Ectodermal cell (in vitro differentiated cells): ENCODE measurements at regions not wholly inside any gene's neighbourhood (a gene's known extent, or its start where the extent isn't known, plus 50 kb on each side); places are given as distances from the start of the nearest gene placed in this dataset.
"Not testable (repeated sequence)": the region's sequence is repeated elsewhere in the genome, so short reads cannot be mapped to it uniquely, and the experiment has no call there.

Experiments used
- H3K27ac ChIP-seq: 2 replicates; pipeline ENCODE4 v1.7.0; 2013; ENCODE audit warnings: mild to moderate bottlenecking, low read depth, low read length; ENCODE audit not compliant: insufficient read depth, poor library complexity, severe bottlenecking
- H3K27me3 ChIP-seq: 2 replicates; pipeline ENCODE4 v1.7.0; 2013; ENCODE audit warnings: mild to moderate bottlenecking, low read length; ENCODE audit not compliant: insufficient read depth, control insufficient read depth, poor library complexity, severe bottlenecking
- H3K36me3 ChIP-seq: one replicate; pipeline ENCODE4 v1.7.0; 2013; ENCODE audit warnings: low read length; ENCODE audit not compliant: control insufficient read depth, insufficient read depth
- H3K4me1 ChIP-seq: one replicate; pipeline ENCODE4 v1.7.0; 2013; ENCODE audit warnings: low read length; ENCODE audit not compliant: control insufficient read depth, insufficient read depth
- H3K4me3 ChIP-seq: 2 replicates; pipeline ENCODE4 v1.7.0; 2013; ENCODE audit warnings: low read depth, low read length, control low read depth; ENCODE audit not compliant: insufficient read depth
- H3K9me3 ChIP-seq: 2 replicates; pipeline ENCODE4 v1.7.0; 2013; ENCODE audit warnings: mild to moderate bottlenecking, low read length, moderate library complexity; ENCODE audit not compliant: control insufficient read depth
- WGBS, 2 experiments: methylation state at CpG; one replicate each; pipeline ENCODE4 v1.1.7; 2013; ENCODE audit warnings: missing lambda C conversion rate in 2 of 2; 5-methylcytosine and 5-hydroxymethylcytosine counted together

DNA sequence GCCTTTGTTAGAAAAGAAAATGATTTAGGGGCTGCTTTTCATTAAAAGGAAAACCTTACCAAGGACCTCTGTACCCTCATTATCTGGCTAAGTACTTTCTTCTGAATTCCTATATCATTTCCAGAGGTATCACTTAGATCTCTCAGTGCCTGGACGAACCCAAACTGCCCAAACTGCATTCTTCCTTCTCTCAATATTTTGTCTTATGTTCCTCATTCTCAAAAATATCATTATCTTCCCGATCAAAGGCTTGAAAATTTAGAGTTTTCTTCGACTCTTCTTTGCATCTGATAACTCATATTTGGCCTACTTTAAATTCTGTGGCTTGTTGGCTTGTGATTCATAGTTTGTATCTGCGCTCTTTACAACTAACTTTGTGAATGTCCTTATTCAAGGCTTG lies 136.7 kb upstream of the TAF11L2 start:
- Histone ChIP-seq H3K4me1 (peaks cover 8% of the 10 kb centered on the region), H3K9me3 (no peaks in the 10 kb centered on the region), H3K36me3 (no peaks in the 10 kb centered on the region), H3K27ac (no peak overlapping the region), H3K4me3 (no peak overlapping the region), H3K27me3 (no peaks in the 10 kb centered on the region)
- 91 to 92% methylated on average over 4 of the region's 4 CpGs for WGBS, 2 experiments

- no peak overlapping the region for H3K27ac ChIP-seq
- H3K36me3 ChIP-seq, result no peaks in the 10 kb centered on the region
- no peaks in the 10 kb centered on the region for H3K27me3 ChIP-seq
- H3K4me3 ChIP-seq, result no peak overlapping the region
- H3K9me3 ChIP-seq, result no peaks in the 10 kb centered on the region
- 64 to 69% methylated on average over 4 of the region's 4 CpGs for WGBS, 2 experiments
- H3K4me1 ChIP-seq, result peaks cover 8% of the 10 kb centered on the region
These were observed 132.8 kb upstream of the TAF11L2 start for GRCh38 chr5:17364987-17365810.

DNA sequence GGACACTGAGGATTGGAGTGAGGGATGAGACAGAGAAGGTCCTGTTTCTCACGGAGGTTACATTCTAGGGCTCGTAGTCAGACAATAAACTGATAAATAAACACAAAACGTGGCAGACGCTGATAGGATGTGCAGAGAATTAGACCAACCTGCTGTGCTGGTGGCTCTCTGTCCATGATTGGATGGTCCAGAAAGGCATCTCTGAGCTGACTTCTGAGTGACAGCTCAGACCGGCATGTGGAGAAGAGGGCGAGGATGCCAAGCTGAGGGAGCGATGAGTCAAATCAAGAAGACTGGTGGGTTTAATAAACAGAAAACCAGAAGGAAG lies 132.3 kb upstream of the TAF11L2 start:
- H3K27ac ChIP-seq, result no peak overlapping the region
- no peaks in the 10 kb centered on the region for H3K36me3 ChIP-seq
- H3K9me3 ChIP-seq, result no peaks in the 10 kb centered on the region
- H3K4me1 ChIP-seq, result peaks cover 8% of the 10 kb centered on the region
- no peak overlapping the region for H3K4me3 ChIP-seq
- no peaks in the 10 kb centered on the region for H3K27me3 ChIP-seq
- WGBS, 2 experiments, result 71 to 74% methylated on average over 7 of the region's 7 CpGs

GRCh38 chr5:17367256-17367840 lies 130.7 kb upstream of the TAF11L2 start:
- H3K4me1 ChIP-seq, result peaks cover 8% of the 10 kb centered on the region
- H3K4me3 ChIP-seq, result no peak overlapping the region
- WGBS, 2 experiments, result 56 to 71% methylated on average over 2 to 3 of the region's 3 CpGs

DNA sequence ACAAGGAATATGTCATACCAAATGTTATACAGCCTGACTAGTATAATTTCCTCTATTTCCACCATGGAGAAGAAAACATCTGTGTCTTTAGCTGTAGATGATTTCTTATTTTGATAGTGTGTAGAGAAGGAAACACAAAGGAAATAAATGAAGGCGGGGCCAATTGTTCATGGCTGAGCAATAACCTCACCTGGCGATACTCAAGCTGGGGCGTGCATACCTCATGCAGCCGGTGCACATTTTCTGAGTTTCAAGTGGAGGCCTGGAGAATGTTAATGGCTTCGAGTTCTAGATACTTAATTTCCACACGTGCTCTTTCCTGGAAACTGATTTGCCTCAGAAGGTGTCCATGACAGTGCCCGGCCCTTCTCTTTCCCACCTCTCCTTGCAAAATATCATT lies 127.4 kb upstream of the TAF11L2 start:
- H3K4me1 ChIP-seq, result peaks cover 5% of the 10 kb centered on the region
- no peaks in the 10 kb centered on the region for H3K27me3 ChIP-seq
- 95 to 96% methylated on average over 7 of the region's 7 CpGs for WGBS, 2 experiments
- H3K27ac ChIP-seq, result no peak overlapping the region
- no peak overlapping the region for H3K4me3 ChIP-seq
- no peaks in the 10 kb centered on the region for H3K9me3 ChIP-seq
- H3K36me3 ChIP-seq, result no peaks in the 10 kb centered on the region

More at GRCh38 chr5:17367256-17367840, 130.7 kb upstream of the TAF11L2 start:
- H3K27me3 ChIP-seq, result no peaks in the 10 kb centered on the region
- H3K27ac ChIP-seq, result no peak overlapping the region
- H3K9me3 ChIP-seq, result no peaks in the 10 kb centered on the region
- no peaks in the 10 kb centered on the region for H3K36me3 ChIP-seq

GRCh38 chr5:17373406-17373805 lies 124.6 kb upstream of the TAF11L2 start:
- Histone ChIP-seq H3K4me3 (no peak overlapping the region), H3K27ac (no peak overlapping the region), H3K27me3 (no peaks in the 10 kb centered on the region), H3K9me3 (no peaks in the 10 kb centered on the region), H3K36me3 (no peaks in the 10 kb centered on the region), H3K4me1 (peaks cover 4% of the 10 kb centered on the region)
- 47 to 48% methylated on average over 5 of the region's 5 CpGs for WGBS, 2 experiments

- Histone ChIP-seq H3K4me3 (no peak overlapping the region), H3K36me3 (no peaks in the 10 kb centered on the region), H3K27ac (no peak overlapping the region), H3K9me3 (no peaks in the 10 kb centered on the region), H3K4me1 (peaks cover 4% of the 10 kb centered on the region), H3K27me3 (no peaks in the 10 kb centered on the region)
- WGBS, 2 experiments, result 66 to 70% methylated on average over 7 of the region's 7 CpGs
These were observed 124.0 kb upstream of the TAF11L2 start for GRCh38 chr5:17373814-17374556.

- no peak overlapping the region for H3K27ac ChIP-seq
- no peaks in the 10 kb centered on the region for H3K27me3 ChIP-seq
- 53 to 57% methylated on average over 8 to 9 of the region's 10 CpGs for WGBS, 2 experiments
These were observed 122.9 kb upstream of the TAF11L2 start for GRCh38 chr5:17374973-17375742.

DNA sequence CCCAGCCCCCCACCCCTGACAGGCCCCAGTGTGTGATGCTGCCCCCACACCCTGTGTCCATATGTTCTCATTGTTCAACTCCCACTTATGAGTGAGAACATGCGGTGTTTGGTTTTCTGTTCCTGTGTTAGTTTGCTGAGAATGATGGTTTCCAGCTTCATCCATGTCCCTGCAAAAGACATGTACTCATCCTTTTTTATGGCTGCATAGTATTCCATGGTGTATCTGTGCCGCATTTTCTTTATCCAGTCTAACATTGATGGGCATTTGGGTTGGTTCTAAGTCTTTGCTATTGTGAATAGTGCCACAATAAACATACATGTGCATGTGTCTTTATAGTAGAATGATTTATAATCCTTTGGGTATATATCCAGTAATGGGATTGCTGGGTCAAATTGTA lies 122.1 kb upstream of the TAF11L2 start:
- not testable (repeated sequence) for H3K4me3 ChIP-seq, H3K9me3 ChIP-seq, H3K27me3 ChIP-seq, H3K27ac ChIP-seq, H3K4me1 ChIP-seq, H3K36me3 ChIP-seq
- WGBS, 2 experiments, result 100% methylated on average over 1 to 2 of the region's 2 CpGs

More at GRCh38 chr5:17374973-17375742, 122.9 kb upstream of the TAF11L2 start:
- no peaks in the 10 kb centered on the region for H3K9me3 ChIP-seq
- H3K4me3 ChIP-seq, result no peak overlapping the region
- peaks cover 4% of the 10 kb centered on the region for H3K4me1 ChIP-seq
- H3K36me3 ChIP-seq, result no peaks in the 10 kb centered on the region
